ENCODE measurements at regions not wholly inside any gene's neighbourhood (a gene's known extent, or its start where the extent isn't known, plus 50 kb on each side); places are given as distances from the start of the nearest gene placed in this dataset.

DNA sequence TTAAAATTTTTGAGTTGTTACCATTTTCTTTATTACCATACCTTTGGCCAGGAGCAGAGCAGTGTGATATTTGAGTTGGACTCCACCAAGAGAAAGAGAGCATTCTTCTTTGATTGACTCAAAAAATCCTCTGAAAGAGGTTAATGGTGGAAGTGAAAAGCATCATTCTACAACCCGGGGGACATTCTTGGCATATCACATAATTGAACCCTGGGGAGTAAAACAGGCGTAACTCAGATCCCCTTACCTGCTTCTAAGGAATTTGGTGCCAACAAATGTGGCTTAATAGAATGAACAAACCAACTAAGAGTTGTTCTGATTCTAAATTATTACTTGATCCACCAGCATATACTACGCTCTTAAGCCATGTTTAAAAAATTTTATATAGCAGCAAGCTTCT, 351.1 kb upstream of the DEPDC1 start:
- TF ChIP-seq, protein P1, sequence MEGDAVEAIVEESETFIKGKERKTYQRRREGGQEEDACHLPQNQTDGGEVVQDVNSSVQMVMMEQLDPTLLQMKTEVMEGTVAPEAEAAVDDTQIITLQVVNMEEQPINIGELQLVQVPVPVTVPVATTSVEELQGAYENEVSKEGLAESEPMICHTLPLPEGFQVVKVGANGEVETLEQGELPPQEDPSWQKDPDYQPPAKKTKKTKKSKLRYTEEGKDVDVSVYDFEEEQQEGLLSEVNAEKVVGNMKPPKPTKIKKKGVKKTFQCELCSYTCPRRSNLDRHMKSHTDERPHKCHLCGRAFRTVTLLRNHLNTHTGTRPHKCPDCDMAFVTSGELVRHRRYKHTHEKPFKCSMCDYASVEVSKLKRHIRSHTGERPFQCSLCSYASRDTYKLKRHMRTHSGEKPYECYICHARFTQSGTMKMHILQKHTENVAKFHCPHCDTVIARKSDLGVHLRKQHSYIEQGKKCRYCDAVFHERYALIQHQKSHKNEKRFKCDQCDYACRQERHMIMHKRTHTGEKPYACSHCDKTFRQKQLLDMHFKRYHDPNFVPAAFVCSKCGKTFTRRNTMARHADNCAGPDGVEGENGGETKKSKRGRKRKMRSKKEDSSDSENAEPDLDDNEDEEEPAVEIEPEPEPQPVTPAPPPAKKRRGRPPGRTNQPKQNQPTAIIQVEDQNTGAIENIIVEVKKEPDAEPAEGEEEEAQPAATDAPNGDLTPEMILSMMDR (IDR thresholded peaks at IDR 0.05 in 8 of 11, conservative IDR thresholded peaks at IDR 0.05 in 3 of 11): no peak
- TF ChIP-seq POLR2A (IDR thresholded peaks at IDR 0.05): no peak
- no peak for TF ChIP-seq POLR2AphosphoS5 (IDR thresholded peaks at IDR 0.05)
